Panc1 (cell line): ENCODE measurements at regions not wholly inside any gene's neighbourhood (a gene's known extent, or its start where the extent isn't known, plus 50 kb on each side); places are given as distances from the start of the nearest gene placed in this dataset.

Experiments
- CTCF ChIP-seq: fragments of 450-650 bp; IDR thresholded peaks from 2 replicates; pipeline ENCODE4 v1.5.1; 2017; ENCODE audit warnings: mild to moderate bottlenecking
- POLR2AphosphoS5 ChIP-seq: IDR thresholded peaks from 2 replicates; pipeline ENCODE4 v1.6.1; 2012; ENCODE audit warnings: mild to moderate bottlenecking, low read depth, low read length, moderate library complexity
- REST ChIP-seq, 2 experiments: IDR thresholded peaks; 2 replicates each; pipeline ENCODE4 v1.6.1; 2011 to 2012; ENCODE audit warnings: low read depth in 2 of 2, control low read depth in 1 of 2, low read length in 1 of 2, mild to moderate bottlenecking in 1 of 2, moderate library complexity in 1 of 2; ENCODE audit not compliant: insufficient read depth in 1 of 2

DNA sequence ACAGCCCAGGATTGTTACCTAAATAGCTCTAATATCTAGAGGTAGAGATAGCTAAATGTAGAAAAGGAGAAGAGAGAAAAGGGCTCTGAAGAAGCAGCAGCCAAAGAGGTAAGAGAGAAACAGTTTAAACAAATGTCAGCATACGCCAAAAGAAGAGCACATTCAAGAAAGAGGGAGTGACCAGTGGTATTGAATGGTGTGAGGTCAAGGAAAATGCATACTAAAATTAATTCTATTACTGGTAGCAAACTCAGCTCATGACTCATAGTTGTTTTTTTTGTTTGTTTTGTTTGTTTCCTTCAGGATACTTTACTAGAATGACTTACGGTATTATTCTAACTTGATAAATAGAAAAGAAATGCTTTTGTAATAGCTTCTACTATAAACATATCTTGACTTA lies 86.5 kb upstream of the FXR1 start:
- no peak for TF ChIP-seq REST (IDR thresholded peaks at IDR 0.05; ENCODE audit: insufficient read depth in 1 of 2, low read depth in 2 of 2, low read length in 1 of 2)
- TF ChIP-seq CTCF = no peak
- TF ChIP-seq POLR2AphosphoS5 = no peak
